NCI-H460 (cell line): ENCODE measurements at regions not wholly inside any gene's neighbourhood (a gene's known extent, or its start where the extent isn't known, plus 50 kb on each side); places are given as distances from the start of the nearest gene placed in this dataset.
"Not testable (repeated sequence)": the region's sequence is repeated elsewhere in the genome, so short reads cannot be mapped to it uniquely, and the experiment has no call there.

Experiments used
- DNase-seq: peaks from one replicate; pipeline ENCODE4 v3.0.0-alpha.2; 2016; ENCODE audit warnings: low read depth; ENCODE audit errors: extremely low read depth

DNA sequence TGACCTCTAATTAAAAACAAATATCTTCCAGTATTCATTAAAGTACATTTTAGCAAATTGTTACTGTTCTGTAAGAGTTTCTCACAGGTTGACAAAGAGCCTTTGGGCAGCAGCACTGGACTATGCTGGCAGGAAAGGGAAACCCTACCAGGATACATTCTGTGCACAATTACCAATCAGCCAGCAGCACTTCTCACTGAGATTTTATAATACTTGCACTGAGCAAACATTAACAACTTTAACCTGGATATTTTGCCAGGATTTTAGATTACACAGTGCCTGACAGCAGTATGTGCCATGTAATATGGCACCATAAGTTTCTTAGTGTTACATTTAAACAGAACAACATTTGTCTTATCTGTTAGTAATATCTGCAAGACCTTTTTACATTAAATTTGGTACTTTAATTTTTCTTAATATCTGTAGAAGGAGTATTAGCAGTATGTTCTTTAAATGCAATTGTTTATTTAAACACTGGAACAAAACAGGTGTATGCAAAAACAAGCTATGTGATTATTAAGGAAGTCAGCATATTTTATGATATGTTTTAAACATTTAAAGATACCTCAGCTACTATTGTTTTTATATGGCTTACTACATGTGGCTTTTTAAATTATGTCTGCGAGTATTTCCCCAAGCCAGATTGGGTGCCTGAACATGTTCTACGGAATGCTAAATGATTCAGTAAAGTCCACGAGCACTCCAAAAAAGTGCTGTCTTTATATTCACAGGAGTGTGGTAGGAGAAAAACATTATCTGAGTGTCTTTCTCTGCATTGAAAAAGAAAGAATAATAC, 699.0 kb upstream of the LUZP2 start:
- DNase-seq: no peak

- DNase-seq: not testable (repeated sequence)
Measured at GRCh38 chr11:23834306-23834705, 662.5 kb upstream of the LUZP2 start.

GRCh38 chr11:23836981-23837380, 659.9 kb upstream of the LUZP2 start:
- DNase-seq: no peak

DNA sequence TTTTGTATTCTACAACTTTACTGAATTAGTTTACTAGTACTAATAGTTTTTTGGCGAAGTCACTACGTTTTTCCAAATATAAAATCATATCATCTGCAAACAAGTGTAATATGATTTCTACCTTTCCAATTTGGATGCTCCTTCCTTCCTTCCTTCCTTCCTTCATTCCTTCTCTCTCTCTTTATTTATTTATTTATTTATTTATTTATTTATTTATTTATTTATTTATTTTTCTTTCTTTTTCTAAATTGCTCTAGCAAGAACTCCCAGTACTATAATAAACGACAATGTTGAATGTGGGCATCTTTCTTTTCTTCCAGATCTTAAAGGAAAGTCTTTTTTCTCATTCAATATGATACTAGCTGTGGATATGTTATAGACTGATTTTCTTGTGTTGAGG, 656.0 kb upstream of the LUZP2 start:
- DNase-seq: no peak

GRCh38 chr11:23846902-23847422, 649.9 kb upstream of the LUZP2 start:
- no peak for DNase-seq

DNA sequence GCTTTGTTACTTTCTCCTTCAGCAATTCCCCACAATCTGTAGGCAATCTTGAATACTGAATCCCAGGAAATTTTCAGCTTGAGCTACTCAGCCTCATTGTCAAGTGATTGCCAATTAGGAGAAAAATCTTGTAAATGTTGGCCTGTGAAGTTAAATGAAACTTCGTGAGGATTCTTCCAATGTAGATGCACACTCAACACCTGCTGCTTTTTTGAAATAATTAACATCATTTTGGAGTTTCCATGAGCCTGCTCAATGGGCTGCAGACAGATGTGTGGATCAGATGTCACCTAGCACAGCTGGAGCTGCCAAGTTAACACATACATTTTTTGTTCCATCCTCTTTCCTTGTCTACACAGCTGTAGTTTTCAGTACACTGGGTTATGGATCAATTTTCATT, 645.6 kb upstream of the LUZP2 start:
- DNase-seq: no peak

GRCh38 chr11:23856654-23857053, 640.2 kb upstream of the LUZP2 start:
- DNase-seq: peak; percentile 6

DNA sequence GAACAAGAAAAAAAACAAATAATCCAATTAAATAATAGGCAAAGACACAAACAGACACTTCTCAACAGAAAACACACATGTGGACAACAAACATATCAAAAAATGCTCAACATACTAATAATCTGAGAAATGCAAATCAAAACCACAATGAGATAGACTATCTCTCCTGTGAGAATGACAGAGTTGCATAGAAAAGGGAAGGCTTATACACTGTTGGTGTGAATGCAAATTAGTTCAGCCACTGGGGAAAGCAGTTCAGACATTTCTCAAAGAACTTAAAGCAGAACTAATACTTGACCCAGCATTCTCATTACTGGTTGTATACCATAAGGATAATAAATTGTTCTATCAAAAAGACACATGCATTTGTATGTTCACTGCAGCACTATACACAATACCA, 637.8 kb upstream of the LUZP2 start:
- no peak for DNase-seq

- DNase-seq: no peak
Measured at GRCh38 chr11:23861615-23862014, 635.2 kb upstream of the LUZP2 start.

DNA sequence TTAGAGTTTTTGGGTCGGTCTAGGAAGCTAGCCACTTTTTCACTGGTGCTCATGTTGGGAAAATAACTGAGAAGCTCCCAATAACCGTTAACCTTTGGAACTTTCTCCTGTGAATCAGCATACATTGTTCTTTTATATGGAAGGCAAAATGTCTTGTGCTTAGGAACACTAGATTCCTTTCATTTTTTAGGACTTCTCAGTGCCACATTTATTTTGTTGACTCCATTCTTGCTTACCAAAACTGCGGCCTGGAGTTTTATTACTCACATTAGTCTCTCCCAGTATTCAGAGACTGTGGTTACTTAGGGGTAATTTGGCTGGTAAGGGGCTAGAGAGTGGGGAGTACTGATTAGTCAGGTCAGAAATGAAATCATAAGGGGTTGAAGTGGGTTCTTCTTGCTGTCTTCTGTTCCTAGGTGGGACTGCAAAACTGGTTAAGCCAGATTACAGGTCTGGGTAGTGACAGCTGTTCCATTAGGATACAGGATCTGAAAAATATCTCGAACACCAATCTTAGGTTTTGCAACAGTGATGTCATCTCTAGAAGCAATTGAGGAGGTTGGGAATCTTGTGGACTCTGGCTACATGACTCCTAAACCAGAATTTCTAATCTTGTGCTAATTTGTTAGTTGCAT, 631.4 kb upstream of the LUZP2 start:
- DNase-seq: no peak

DNA sequence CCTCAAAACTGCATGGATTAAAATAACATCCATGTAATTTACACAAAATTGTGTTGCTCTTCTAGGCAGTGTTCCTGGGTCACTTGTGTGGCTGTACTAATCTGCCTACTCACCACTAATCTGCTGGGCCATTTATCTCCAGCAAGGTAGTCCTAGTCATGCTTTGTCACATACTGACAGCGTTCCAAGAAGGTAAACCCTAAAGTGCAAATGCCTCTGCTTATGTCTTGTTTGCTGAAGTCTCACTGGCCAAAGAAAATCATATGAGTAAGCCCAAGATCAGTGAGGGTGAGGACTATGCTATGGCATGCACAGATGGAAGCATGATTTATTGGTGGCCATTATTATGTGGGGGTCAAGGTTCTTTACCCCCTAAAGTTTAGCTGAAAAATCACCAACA, 630.2 kb upstream of the LUZP2 start:
- DNase-seq: no peak

GRCh38 chr11:23869671-23870070, 627.2 kb upstream of the LUZP2 start:
- DNase-seq: no peak

- no peak for DNase-seq
Measured at GRCh38 chr11:23873406-23873805, 623.4 kb upstream of the LUZP2 start.

GRCh38 chr11:23875176-23875850, 621.5 kb upstream of the LUZP2 start:
- DNase-seq: no peak

- not testable (repeated sequence) for DNase-seq
Measured at GRCh38 chr11:23883426-23884048, 613.3 kb upstream of the LUZP2 start.

DNA sequence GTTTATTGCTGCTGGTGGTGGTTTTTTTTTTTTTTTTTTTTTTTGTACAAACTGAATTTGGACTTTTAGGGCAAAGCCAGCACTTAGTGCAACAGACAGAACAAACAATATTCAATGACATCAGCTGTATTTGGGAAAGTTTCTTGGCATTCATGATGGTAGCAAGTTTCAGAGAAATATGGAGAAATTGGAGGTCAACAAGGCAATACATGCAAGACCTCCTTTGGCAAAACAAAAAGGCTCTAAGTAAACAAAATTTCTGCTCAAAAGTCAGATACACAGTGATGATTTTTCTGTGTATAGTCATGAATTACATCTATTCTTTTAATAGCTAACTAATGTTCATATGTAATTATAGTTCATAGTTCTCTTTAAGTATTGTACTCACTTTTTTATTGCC, 612.5 kb upstream of the LUZP2 start:
- DNase-seq: no peak

DNA sequence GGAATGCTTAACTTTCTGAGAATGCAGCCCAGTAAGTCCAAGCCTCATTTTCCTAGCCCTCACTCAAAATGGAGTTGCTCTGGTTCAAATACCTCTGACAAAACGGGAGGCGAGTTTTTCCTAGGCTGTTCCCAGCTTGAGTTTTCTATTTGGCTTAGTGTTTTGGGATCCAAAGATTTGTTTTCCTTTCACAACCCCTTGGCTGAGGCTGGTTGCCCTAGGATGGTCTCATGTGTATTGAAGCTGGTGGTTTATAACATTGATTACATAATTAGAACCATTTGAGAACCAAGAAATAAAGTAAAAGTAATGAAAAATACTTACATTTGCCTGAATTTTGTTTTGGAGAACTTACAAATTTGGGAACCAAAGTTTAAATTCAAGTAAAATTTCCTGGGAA, 611.1 kb upstream of the LUZP2 start:
- DNase-seq: no peak

- not testable (repeated sequence) for DNase-seq
Measured at GRCh38 chr11:23887122-23887521, 609.7 kb upstream of the LUZP2 start.

DNA sequence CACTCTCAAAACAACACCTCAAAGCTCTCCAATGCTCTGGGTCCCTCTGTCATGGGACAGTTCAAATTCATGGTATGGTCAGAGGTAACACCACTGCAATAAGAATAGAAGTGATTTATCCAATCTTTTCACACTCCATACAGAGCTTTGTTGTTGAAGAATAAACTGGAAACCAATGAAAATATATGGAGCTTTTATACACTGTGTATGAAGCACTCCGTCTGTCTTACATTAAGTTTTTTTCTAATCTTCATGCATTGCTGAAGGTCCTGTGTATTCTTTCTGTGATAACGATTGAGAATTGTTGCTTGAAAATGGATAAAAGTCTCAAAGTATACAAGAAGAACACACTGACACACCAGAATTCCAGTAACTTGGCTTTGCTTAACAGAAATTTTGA, 603.7 kb upstream of the LUZP2 start:
- DNase-seq: no peak

DNA sequence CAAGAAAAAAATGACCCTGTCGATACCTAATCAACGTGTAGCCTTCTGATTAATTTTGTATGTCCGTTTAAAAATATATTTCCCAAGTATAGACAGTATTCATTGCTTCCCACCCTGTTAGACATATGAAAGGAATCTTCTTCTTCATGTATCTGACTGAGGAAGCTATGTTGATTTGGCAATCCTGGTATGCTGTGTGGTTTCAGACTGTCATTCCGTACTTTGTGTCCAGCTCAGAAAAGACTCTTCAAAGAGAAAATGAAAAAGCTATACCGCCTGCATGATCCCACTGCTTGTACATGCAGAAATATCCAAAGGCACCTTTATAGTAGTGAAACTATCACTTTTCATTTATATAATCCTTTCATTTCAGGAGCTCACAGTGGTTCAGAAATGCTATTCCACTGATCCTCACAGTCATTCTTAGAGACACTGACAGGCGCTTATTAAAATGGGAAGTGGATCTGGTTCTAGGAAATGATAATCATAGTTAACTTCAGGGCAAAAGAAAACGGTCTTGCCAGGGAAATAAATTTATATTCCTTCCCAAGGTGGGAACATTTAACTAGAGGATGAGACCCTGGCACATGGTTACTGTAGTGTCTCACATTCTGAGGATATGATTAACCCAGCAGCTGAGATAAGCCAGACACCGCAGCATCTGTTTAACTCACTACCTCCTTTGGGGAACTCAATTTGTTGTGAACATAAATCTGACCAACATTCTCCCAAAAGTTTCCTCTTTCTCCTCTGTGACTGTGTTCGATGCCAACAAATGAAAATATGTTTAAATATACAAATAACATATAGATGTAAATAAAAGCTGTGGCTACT, 599.2 kb upstream of the LUZP2 start:
- no peak for DNase-seq
